Liver (tissue), 8 donors: ENCODE measurements at regions not wholly inside any gene's neighbourhood (a gene's known extent, or its start where the extent isn't known, plus 50 kb on each side); places are given as distances from the start of the nearest gene placed in this dataset.

ENCODE experiments used
- DNase-seq: peaks from one replicate; pipeline ENCODE4 v3.0.0-alpha.2; 2017; ENCODE audit warnings: low spot score
- H3K27ac ChIP-seq, 2 donors: one replicate each; pipeline ENCODE4 v1.7.0; 2013; ENCODE audit warnings: inconsistent platforms in 2 of 2, low read length in 2 of 2, control low read depth in 1 of 2, low read depth in 1 of 2, mild to moderate bottlenecking in 1 of 2
- H3K27me3 ChIP-seq, 4 donors: one replicate each; pipeline versions ENCODE4 v1.6.1 to v1.7.0; 2013; ENCODE audit warnings: low read length in 3 of 4, inconsistent platforms in 1 of 4, mild to moderate bottlenecking in 1 of 4, moderate library complexity in 1 of 4; ENCODE audit not compliant: control insufficient read depth in 4 of 4, insufficient read depth in 4 of 4
- H3K36me3 ChIP-seq, 4 donors: one replicate each; pipeline versions ENCODE4 v1.6.1 to v1.7.0; 2013; ENCODE audit warnings: low read length in 3 of 4, mild to moderate bottlenecking in 3 of 4, low read depth in 1 of 4, moderate library complexity in 1 of 4; ENCODE audit not compliant: control insufficient read depth in 4 of 4, insufficient read depth in 3 of 4
- H3K4me1 ChIP-seq, 4 donors: one replicate each; pipeline versions ENCODE4 v1.6.1 to v1.7.0; 2013; ENCODE audit warnings: low read length in 3 of 4, mild to moderate bottlenecking in 3 of 4, moderate library complexity in 1 of 4; ENCODE audit not compliant: control insufficient read depth in 4 of 4, insufficient read depth in 4 of 4
- H3K4me3 ChIP-seq, 3 donors: one replicate each; pipeline versions ENCODE4 v1.6.1 to v1.7.0; 2013; ENCODE audit warnings: low read length in 3 of 3, control low read depth in 1 of 3, low read depth in 1 of 3, mild to moderate bottlenecking in 1 of 3
- H3K9ac ChIP-seq, 2 donors: one replicate each; pipeline ENCODE4 v1.7.0; 2013; ENCODE audit warnings: low read length in 2 of 2, mild to moderate bottlenecking in 2 of 2, moderate library complexity in 2 of 2, control low read depth in 1 of 2, low read depth in 1 of 2
- H3K9me3 ChIP-seq, 4 donors: one replicate each; pipeline versions ENCODE4 v1.6.1 to v1.7.0; 2013; ENCODE audit warnings: low read length in 3 of 4; ENCODE audit not compliant: control insufficient read depth in 4 of 4
- EGR1 ChIP-seq, 2 donors: IDR thresholded peaks; 2 replicates each; pipeline ENCODE4 v1.6.1; 2016 to 2018; ENCODE audit warnings: antibody characterized with exemption in 2 of 2, low read depth in 2 of 2
- FOXA1 ChIP-seq: IDR thresholded peaks from 2 replicates; pipeline ENCODE4 v1.6.1; 2016; ENCODE audit warnings: antibody characterized with exemption
- FOXA2 ChIP-seq: IDR thresholded peaks from 2 replicates; pipeline ENCODE4 v1.6.1; 2016; ENCODE audit warnings: antibody characterized with exemption
- GABPA ChIP-seq, 2 donors: IDR thresholded peaks in 1 of 2; conservative IDR thresholded peaks in 1 of 2; 2 replicates each; pipeline ENCODE4 v1.6.1; 2016; ENCODE audit warnings: antibody characterized with exemption in 2 of 2, mild to moderate bottlenecking in 1 of 2, moderate library complexity in 1 of 2
- HNF4A ChIP-seq, 2 donors: conservative IDR thresholded peaks; 2 replicates each; pipeline ENCODE4 v1.6.1; 2016; ENCODE audit warnings: antibody characterized with exemption in 2 of 2, mild to moderate bottlenecking in 2 of 2
- HNF4G ChIP-seq: IDR thresholded peaks from 2 replicates; pipeline ENCODE4 v1.6.1; 2016; ENCODE audit warnings: antibody characterized with exemption
- JUND ChIP-seq, 2 donors: IDR thresholded peaks; 2 replicates each; pipeline ENCODE4 v1.6.1; 2016; ENCODE audit warnings: antibody characterized with exemption in 2 of 2
- NR2F2 ChIP-seq: IDR thresholded peaks from 2 replicates; pipeline ENCODE4 v1.6.1; 2016; ENCODE audit warnings: antibody characterized with exemption
- RAD21 ChIP-seq, 2 donors: IDR thresholded peaks; 2 replicates each; pipeline ENCODE4 v1.6.1; 2016; ENCODE audit warnings: antibody characterized with exemption in 2 of 2, mild to moderate bottlenecking in 2 of 2
- RXRA ChIP-seq, 2 donors: IDR thresholded peaks; 2 replicates each; pipeline ENCODE4 v1.6.1; 2017 to 2018; ENCODE audit warnings: antibody characterized with exemption in 2 of 2, mild to moderate bottlenecking in 1 of 2
- SP1 ChIP-seq: IDR thresholded peaks from 2 replicates; pipeline ENCODE4 v1.6.1; 2018; ENCODE audit warnings: antibody characterized with exemption, mild to moderate bottlenecking
- TAF1 ChIP-seq: conservative IDR thresholded peaks from 2 replicates; pipeline ENCODE4 v1.6.1; 2016; ENCODE audit warnings: antibody characterized with exemption, mild to moderate bottlenecking
- YY1 ChIP-seq: IDR thresholded peaks from 2 replicates; pipeline ENCODE4 v1.6.1; 2016; ENCODE audit warnings: antibody characterized with exemption, mild to moderate bottlenecking
- WGBS: extraction: QIAGEN DNeasy Blood & Tissue Kit; methylation state at CpG from one replicate; pipeline ENCODE4 v1.1.7; 2013; 5-methylcytosine and 5-hydroxymethylcytosine counted together
- TF ChIP-seq, protein P1 (sequence below): IDR thresholded peaks from 2 replicates; pipeline ENCODE4 v1.6.1; 2016; ENCODE audit warnings: antibody characterized with exemption
- TF ChIP-seq, protein P2 (sequence below): IDR thresholded peaks from 2 replicates; pipeline ENCODE4 v1.6.1; 2016; ENCODE audit warnings: antibody characterized with exemption
- TF ChIP-seq, protein P3 (sequence below): IDR thresholded peaks from 2 replicates; pipeline ENCODE4 v1.6.1; 2016; ENCODE audit warnings: antibody characterized with exemption, mild to moderate bottlenecking
- TF ChIP-seq, protein P4 (sequence below): IDR thresholded peaks from 2 replicates; pipeline ENCODE4 v1.6.1; 2016; ENCODE audit warnings: antibody characterized with exemption
- TF ChIP-seq, protein P5 (sequence below): fragments of 150-350 bp; IDR thresholded peaks from 2 replicates; pipeline ENCODE4 v1.5.1; 2017; ENCODE audit warnings: improper control_type of control experiment, low read depth, low read length; ENCODE audit not compliant: missing input control
- donor health status: healthy.
- donor health status: healthy.
- donor health status: healthy.
- donor health status: healthy.
- donor health status: healthy.

DNA sequence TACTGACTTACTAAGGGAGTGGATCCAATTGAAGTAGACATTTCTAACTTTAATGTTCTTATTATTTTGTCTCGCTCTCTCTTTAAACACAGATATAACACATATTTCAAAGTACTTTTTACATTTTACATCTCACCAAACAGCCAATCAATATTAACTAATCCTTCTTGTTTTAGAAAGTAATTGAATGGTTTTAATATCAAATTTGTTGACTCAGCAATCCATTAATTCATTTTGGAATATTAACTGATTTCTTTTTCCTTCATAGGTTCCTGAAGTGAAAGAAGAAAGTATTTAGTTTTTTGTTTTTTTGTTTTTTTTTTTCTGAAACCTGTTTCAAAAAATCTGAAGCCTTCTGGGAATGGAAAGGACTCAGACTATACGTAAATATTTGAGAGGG, 62.3 kb upstream of the DPYD start:
- WGBS = 93% methylated on average over 2 of the region's 2 CpGs
- no peaks in the 10 kb centered on the region for H3K36me3 ChIP-seq
- H3K27me3 ChIP-seq = no peaks in the 10 kb centered on the region
- no peak overlapping the region for H3K9ac ChIP-seq
- H3K4me3 ChIP-seq = no peak overlapping the region
- H3K4me1 ChIP-seq = no peaks in the 10 kb centered on the region
- DNase-seq = no peak
- no peaks in the 10 kb centered on the region for H3K9me3 ChIP-seq
- TF ChIP-seq HNF4A (conservative IDR thresholded peaks at IDR 0.05) (no peak), NR2F2 (no peak), SP1 (no peak), HNF4G (no peak), GABPA (IDR thresholded peaks at IDR 0.05 in 1 of 2, conservative IDR thresholded peaks at IDR 0.05 in 1 of 2) (no peak), EGR1 (IDR thresholded peaks at IDR 0.05; ENCODE audit: low read depth in 2 of 2) (no peak), FOXA2 (no peak)
- TF ChIP-seq, protein P1, sequence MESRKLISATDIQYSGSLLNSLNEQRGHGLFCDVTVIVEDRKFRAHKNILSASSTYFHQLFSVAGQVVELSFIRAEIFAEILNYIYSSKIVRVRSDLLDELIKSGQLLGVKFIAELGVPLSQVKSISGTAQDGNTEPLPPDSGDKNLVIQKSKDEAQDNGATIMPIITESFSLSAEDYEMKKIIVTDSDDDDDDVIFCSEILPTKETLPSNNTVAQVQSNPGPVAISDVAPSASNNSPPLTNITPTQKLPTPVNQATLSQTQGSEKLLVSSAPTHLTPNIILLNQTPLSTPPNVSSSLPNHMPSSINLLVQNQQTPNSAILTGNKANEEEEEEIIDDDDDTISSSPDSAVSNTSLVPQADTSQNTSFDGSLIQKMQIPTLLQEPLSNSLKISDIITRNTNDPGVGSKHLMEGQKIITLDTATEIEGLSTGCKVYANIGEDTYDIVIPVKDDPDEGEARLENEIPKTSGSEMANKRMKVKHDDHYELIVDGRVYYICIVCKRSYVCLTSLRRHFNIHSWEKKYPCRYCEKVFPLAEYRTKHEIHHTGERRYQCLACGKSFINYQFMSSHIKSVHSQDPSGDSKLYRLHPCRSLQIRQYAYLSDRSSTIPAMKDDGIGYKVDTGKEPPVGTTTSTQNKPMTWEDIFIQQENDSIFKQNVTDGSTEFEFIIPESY = no peak
- TF ChIP-seq, protein P2, sequence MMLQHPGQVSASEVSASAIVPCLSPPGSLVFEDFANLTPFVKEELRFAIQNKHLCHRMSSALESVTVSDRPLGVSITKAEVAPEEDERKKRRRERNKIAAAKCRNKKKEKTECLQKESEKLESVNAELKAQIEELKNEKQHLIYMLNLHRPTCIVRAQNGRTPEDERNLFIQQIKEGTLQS = no peak
- no peak overlapping the region for H3K27ac ChIP-seq

DNA sequence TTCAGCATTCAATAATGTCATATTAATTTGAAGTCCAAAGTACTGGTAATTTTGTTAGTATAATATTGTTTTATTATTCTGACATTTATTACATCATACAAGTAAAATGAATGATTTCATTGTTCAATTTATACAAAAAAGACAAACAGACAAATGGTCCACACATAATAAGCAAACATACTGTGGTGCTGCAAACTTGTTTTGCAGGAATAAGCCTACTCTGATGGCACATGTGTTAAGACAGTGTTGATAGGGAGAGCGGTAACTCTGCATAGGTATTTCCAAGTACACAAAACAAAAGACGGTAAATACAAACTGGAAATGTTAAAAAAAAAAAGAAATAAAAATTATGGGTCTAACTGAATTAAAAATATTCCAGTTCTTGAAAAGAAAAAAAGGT, 59.7 kb upstream of the DPYD start:
- no peaks in the 10 kb centered on the region for H3K27me3 ChIP-seq
- H3K4me3 ChIP-seq = no peak overlapping the region
- TF ChIP-seq YY1 (no peak), FOXA2 (no peak), HNF4A (conservative IDR thresholded peaks at IDR 0.05) (no peak), JUND (IDR thresholded peaks at IDR 0.05) (no peak), RXRA (IDR thresholded peaks at IDR 0.05) (no peak), EGR1 (IDR thresholded peaks at IDR 0.05; ENCODE audit: low read depth in 2 of 2) (no peak), FOXA1 (no peak), HNF4G (no peak), TAF1 (no peak), SP1 (no peak), GABPA (IDR thresholded peaks at IDR 0.05 in 1 of 2, conservative IDR thresholded peaks at IDR 0.05 in 1 of 2) (no peak), RAD21 (IDR thresholded peaks at IDR 0.05) (no peak), NR2F2 (no peak)
- TF ChIP-seq, protein P3, sequence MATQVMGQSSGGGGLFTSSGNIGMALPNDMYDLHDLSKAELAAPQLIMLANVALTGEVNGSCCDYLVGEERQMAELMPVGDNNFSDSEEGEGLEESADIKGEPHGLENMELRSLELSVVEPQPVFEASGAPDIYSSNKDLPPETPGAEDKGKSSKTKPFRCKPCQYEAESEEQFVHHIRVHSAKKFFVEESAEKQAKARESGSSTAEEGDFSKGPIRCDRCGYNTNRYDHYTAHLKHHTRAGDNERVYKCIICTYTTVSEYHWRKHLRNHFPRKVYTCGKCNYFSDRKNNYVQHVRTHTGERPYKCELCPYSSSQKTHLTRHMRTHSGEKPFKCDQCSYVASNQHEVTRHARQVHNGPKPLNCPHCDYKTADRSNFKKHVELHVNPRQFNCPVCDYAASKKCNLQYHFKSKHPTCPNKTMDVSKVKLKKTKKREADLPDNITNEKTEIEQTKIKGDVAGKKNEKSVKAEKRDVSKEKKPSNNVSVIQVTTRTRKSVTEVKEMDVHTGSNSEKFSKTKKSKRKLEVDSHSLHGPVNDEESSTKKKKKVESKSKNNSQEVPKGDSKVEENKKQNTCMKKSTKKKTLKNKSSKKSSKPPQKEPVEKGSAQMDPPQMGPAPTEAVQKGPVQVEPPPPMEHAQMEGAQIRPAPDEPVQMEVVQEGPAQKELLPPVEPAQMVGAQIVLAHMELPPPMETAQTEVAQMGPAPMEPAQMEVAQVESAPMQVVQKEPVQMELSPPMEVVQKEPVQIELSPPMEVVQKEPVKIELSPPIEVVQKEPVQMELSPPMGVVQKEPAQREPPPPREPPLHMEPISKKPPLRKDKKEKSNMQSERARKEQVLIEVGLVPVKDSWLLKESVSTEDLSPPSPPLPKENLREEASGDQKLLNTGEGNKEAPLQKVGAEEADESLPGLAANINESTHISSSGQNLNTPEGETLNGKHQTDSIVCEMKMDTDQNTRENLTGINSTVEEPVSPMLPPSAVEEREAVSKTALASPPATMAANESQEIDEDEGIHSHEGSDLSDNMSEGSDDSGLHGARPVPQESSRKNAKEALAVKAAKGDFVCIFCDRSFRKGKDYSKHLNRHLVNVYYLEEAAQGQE = no peak
- TF ChIP-seq, protein P4, sequence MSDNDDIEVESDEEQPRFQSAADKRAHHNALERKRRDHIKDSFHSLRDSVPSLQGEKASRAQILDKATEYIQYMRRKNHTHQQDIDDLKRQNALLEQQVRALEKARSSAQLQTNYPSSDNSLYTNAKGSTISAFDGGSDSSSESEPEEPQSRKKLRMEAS = no peak
- TF ChIP-seq, protein P5, sequence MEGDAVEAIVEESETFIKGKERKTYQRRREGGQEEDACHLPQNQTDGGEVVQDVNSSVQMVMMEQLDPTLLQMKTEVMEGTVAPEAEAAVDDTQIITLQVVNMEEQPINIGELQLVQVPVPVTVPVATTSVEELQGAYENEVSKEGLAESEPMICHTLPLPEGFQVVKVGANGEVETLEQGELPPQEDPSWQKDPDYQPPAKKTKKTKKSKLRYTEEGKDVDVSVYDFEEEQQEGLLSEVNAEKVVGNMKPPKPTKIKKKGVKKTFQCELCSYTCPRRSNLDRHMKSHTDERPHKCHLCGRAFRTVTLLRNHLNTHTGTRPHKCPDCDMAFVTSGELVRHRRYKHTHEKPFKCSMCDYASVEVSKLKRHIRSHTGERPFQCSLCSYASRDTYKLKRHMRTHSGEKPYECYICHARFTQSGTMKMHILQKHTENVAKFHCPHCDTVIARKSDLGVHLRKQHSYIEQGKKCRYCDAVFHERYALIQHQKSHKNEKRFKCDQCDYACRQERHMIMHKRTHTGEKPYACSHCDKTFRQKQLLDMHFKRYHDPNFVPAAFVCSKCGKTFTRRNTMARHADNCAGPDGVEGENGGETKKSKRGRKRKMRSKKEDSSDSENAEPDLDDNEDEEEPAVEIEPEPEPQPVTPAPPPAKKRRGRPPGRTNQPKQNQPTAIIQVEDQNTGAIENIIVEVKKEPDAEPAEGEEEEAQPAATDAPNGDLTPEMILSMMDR = no peak
- TF ChIP-seq, protein P1 = no peak
- TF ChIP-seq, protein P2 = no peak
- H3K4me1 ChIP-seq = peaks cover 0 to 3% (median 0%) of the 10 kb centered on the region in 4 donors
- 92% methylated on average over 2 of the region's 2 CpGs for WGBS
- H3K9me3 ChIP-seq = no peaks in the 10 kb centered on the region
- no peaks in the 10 kb centered on the region for H3K36me3 ChIP-seq
- no peak overlapping the region for H3K27ac ChIP-seq
- DNase-seq = no peak
- no peak overlapping the region for H3K9ac ChIP-seq
